ENCODE measurements at regions not wholly inside any gene's neighbourhood (a gene's known extent, or its start where the extent isn't known, plus 50 kb on each side); places are given as distances from the start of the nearest gene placed in this dataset.

DNA sequence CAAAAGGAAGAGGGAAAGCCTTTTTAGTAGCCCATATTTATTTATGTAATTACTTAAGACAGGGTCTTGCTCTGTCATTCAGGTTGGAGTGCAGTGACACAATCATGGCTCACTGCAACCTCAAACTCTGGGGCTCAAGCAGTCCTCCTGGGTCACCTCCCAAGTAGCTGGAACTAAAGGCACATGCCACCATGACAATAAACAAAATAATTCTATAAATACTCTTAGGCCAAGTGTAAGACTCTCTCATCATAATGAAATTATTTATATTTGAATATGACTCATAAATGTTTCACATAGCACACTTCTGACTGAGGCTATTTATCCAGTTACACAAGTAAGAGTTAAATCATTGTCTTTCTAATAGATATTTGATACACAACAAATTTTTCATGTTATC is 314.7 kb downstream of the AMY1C start:
- H3K4me3 ChIP-seq (ENCODE audit: low read depth, low read length, poor library complexity, severe bottlenecking), result no peak overlapping the region
- TF ChIP-seq EZH2 (IDR thresholded peaks at IDR 0.05; ENCODE audit: borderline replicate concordance, low read depth, low read length, poor library complexity, severe bottlenecking), result no peak
- TF ChIP-seq, protein P1, sequence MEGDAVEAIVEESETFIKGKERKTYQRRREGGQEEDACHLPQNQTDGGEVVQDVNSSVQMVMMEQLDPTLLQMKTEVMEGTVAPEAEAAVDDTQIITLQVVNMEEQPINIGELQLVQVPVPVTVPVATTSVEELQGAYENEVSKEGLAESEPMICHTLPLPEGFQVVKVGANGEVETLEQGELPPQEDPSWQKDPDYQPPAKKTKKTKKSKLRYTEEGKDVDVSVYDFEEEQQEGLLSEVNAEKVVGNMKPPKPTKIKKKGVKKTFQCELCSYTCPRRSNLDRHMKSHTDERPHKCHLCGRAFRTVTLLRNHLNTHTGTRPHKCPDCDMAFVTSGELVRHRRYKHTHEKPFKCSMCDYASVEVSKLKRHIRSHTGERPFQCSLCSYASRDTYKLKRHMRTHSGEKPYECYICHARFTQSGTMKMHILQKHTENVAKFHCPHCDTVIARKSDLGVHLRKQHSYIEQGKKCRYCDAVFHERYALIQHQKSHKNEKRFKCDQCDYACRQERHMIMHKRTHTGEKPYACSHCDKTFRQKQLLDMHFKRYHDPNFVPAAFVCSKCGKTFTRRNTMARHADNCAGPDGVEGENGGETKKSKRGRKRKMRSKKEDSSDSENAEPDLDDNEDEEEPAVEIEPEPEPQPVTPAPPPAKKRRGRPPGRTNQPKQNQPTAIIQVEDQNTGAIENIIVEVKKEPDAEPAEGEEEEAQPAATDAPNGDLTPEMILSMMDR (conservative IDR thresholded peaks at IDR 0.05; ENCODE audit: low read depth, low read length), result no peak
- no peaks in the 10 kb centered on the region for H3K36me3 ChIP-seq (ENCODE audit: insufficient read depth, low read length, poor library complexity, severe bottlenecking)
- ChIA-PET POLR2A (ENCODE audit: low non-redundant PET) (no interaction called here), CTCF (no interaction called here)
- no peak overlapping the region for H3K27ac ChIP-seq (ENCODE audit: low read depth, low read length, poor library complexity, severe bottlenecking)
- no peaks in the 10 kb centered on the region for H3K9me3 ChIP-seq (ENCODE audit: low read depth, low read length, poor library complexity, severe bottlenecking)
- no peak for DNase-seq (ENCODE audit: low spot score)
- no peaks in the 10 kb centered on the region for H3K4me1 ChIP-seq (ENCODE audit: insufficient read depth, low read length, poor library complexity, severe bottlenecking)
- BruUV-seq (replicated peaks), result no TSS peak
- no peaks in the 10 kb centered on the region for H3K27me3 ChIP-seq (replicated peaks; ENCODE audit: insufficient read depth, low read depth, low read length, poor library complexity)
- intact Hi-C loops (cut with micrococcal nuclease; ENCODE audit: unreplicated experiment), result no loop called here

- no peak overlapping the region for H3K4me3 ChIP-seq (ENCODE audit: low read depth, low read length, poor library complexity, severe bottlenecking)
- DNase-seq (ENCODE audit: low spot score), result no peak
- no peaks in the 10 kb centered on the region for H3K36me3 ChIP-seq (ENCODE audit: insufficient read depth, low read length, poor library complexity, severe bottlenecking)
- no peaks in the 10 kb centered on the region for H3K4me1 ChIP-seq (ENCODE audit: insufficient read depth, low read length, poor library complexity, severe bottlenecking)
- CTCF ChIA-PET, result no interaction called here
- no TSS peak for BruUV-seq (replicated peaks)
- no peaks in the 10 kb centered on the region for H3K9me3 ChIP-seq (ENCODE audit: low read depth, low read length, poor library complexity, severe bottlenecking)
- POLR2A ChIA-PET (ENCODE audit: low non-redundant PET), result no interaction called here
- intact Hi-C loops (cut with micrococcal nuclease; ENCODE audit: unreplicated experiment), result no loop called here
- H3K27ac ChIP-seq (ENCODE audit: low read depth, low read length, poor library complexity, severe bottlenecking), result no peak overlapping the region
- TF ChIP-seq, protein P1 (conservative IDR thresholded peaks at IDR 0.05; ENCODE audit: low read depth, low read length), result no peak
- TF ChIP-seq EZH2 (IDR thresholded peaks at IDR 0.05; ENCODE audit: borderline replicate concordance, low read depth, low read length, poor library complexity, severe bottlenecking), result no peak
- no peaks in the 10 kb centered on the region for H3K27me3 ChIP-seq (replicated peaks; ENCODE audit: insufficient read depth, low read depth, low read length, poor library complexity)
Observed at GRCh38 chr1:104072915-104073371, 323.2 kb downstream of the AMY1C start.

DNA sequence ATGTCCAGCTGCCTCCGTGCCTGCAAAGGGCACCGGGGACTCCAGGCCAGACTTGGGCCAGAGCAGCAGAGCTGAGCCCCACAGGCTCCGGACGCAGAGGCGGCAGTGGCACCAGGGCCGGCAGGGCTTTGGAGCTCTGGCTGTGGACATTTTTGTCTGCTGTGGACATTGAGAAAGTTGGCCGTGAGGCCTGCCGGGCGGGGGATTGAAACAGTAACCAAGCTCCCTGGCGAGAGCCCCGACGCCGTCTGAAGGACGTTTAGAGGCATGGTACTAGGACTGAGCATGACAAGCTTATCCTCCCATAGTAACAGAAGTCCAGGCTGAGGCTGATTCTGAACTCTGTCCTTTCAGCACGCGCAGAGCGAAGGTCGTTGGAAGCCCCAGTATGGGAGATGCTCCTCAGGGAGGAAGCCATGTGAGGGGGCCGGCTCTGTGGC is 323.8 kb downstream of the AMY1C start:
- Histone ChIP-seq H3K27me3 (replicated peaks; ENCODE audit: insufficient read depth, low read depth, low read length, poor library complexity) (no peaks in the 10 kb centered on the region), H3K36me3 (ENCODE audit: insufficient read depth, low read length, poor library complexity, severe bottlenecking) (no peaks in the 10 kb centered on the region), H3K9me3 (ENCODE audit: low read depth, low read length, poor library complexity, severe bottlenecking) (no peaks in the 10 kb centered on the region), H3K4me1 (ENCODE audit: insufficient read depth, low read length, poor library complexity, severe bottlenecking) (no peaks in the 10 kb centered on the region), H3K4me3 (ENCODE audit: low read depth, low read length, poor library complexity, severe bottlenecking) (no peak overlapping the region), H3K27ac (ENCODE audit: low read depth, low read length, poor library complexity, severe bottlenecking) (no peak overlapping the region)
- no TSS peak for BruUV-seq (replicated peaks)
- DNase-seq (ENCODE audit: low spot score), result no peak
- intact Hi-C loops (cut with micrococcal nuclease; ENCODE audit: unreplicated experiment), result no loop called here
- ChIA-PET POLR2A (ENCODE audit: low non-redundant PET) (no interaction called here), CTCF (no interaction called here)
- TF ChIP-seq, protein P1 (conservative IDR thresholded peaks at IDR 0.05; ENCODE audit: low read depth, low read length), result no peak
- TF ChIP-seq EZH2 (IDR thresholded peaks at IDR 0.05; ENCODE audit: borderline replicate concordance, low read depth, low read length, poor library complexity, severe bottlenecking), result no peak

Measured in A673 (cell line).